Fibroblast of lung (primary cell): ENCODE measurements at regions not wholly inside any gene's neighbourhood (a gene's known extent, or its start where the extent isn't known, plus 50 kb on each side); places are given as distances from the start of the nearest gene placed in this dataset.

Experiments
- DNase-seq, 2 donors: peaks; one replicate each; pipeline versions ENCODE4 v3.0.0 to v3.0.0-alpha.2; 2010; ENCODE audit warnings: low read depth in 2 of 2
- H2AFZ ChIP-seq: 2 replicates; pipeline ENCODE4 v1.5.1; 2012; ENCODE audit warnings: low read length, control low read depth, inconsistent platforms
- H3K27ac ChIP-seq: 2 replicates; pipeline ENCODE4 v1.5.1; 2011; ENCODE audit warnings: low read length, control low read depth; ENCODE audit not compliant: insufficient read depth
- H3K27me3 ChIP-seq: 2 replicates; pipeline ENCODE4 v1.5.1; 2011; ENCODE audit warnings: mild to moderate bottlenecking, low read length; ENCODE audit not compliant: control insufficient read depth, insufficient read depth
- H3K36me3 ChIP-seq: 2 replicates; pipeline ENCODE4 v1.5.1; 2011; ENCODE audit warnings: low read length; ENCODE audit not compliant: control insufficient read depth, insufficient read depth
- H3K4me1 ChIP-seq: 2 replicates; pipeline ENCODE4 v1.5.1; 2011; ENCODE audit warnings: low read length; ENCODE audit not compliant: control insufficient read depth, insufficient read depth; ENCODE audit errors: extremely low read depth
- H3K4me2 ChIP-seq: 2 replicates; pipeline ENCODE4 v1.5.1; 2011; ENCODE audit warnings: low read length, control low read depth; ENCODE audit not compliant: insufficient read depth; ENCODE audit errors: extremely low read depth
- H3K4me3 ChIP-seq, 4 experiments: fragments of 200-600 bp in 1 of 4; sonication (generic) in 1 of 4; replicated peaks in 1 of 4; 2 replicates each; pipeline ENCODE4 v1.5.1; 2011 to 2016; ENCODE audit warnings: low read length in 4 of 4, low read depth in 3 of 4, mild to moderate bottlenecking in 3 of 4, control low read depth in 2 of 4, inconsistent platforms in 1 of 4, mixed read lengths in 1 of 4; ENCODE audit not compliant: insufficient read depth in 1 of 4; ENCODE audit errors: control extremely low read depth in 1 of 4
- H3K79me2 ChIP-seq: 2 replicates; pipeline ENCODE4 v1.5.1; 2012; ENCODE audit warnings: mild to moderate bottlenecking, low read length, inconsistent platforms; ENCODE audit not compliant: control insufficient read depth, insufficient read depth
- H3K9ac ChIP-seq: 2 replicates; pipeline ENCODE4 v1.5.1; 2011; ENCODE audit warnings: mild to moderate bottlenecking, low read length, control low read depth; ENCODE audit not compliant: insufficient read depth
- H3K9me3 ChIP-seq: 2 replicates; pipeline ENCODE4 v1.5.1; 2012; ENCODE audit warnings: low read depth, low read length; ENCODE audit not compliant: control insufficient read depth, insufficient read depth
- H4K20me1 ChIP-seq: 2 replicates; pipeline ENCODE4 v1.5.1; 2011; ENCODE audit warnings: low read length; ENCODE audit not compliant: control insufficient read depth, insufficient read depth; ENCODE audit errors: extremely low read depth
- EZH2 ChIP-seq: IDR thresholded peaks from 2 replicates; pipeline ENCODE4 v1.5.1; 2012; ENCODE audit warnings: low read length, control low read depth, mild to moderate bottlenecking; ENCODE audit errors: missing control alignments
- TF ChIP-seq, protein P1 (sequence below), 2 donors: IDR thresholded peaks in 1 of 2; conservative IDR thresholded peaks in 1 of 2; 1 replicate in 1 of 2; 2 replicates in 1 of 2; pipeline ENCODE4 v1.5.1; 2011 to 2012; ENCODE audit warnings: low read length in 2 of 2, control low read depth in 1 of 2, inconsistent platforms in 1 of 2, low read depth in 1 of 2, mild to moderate bottlenecking in 1 of 2

DNA sequence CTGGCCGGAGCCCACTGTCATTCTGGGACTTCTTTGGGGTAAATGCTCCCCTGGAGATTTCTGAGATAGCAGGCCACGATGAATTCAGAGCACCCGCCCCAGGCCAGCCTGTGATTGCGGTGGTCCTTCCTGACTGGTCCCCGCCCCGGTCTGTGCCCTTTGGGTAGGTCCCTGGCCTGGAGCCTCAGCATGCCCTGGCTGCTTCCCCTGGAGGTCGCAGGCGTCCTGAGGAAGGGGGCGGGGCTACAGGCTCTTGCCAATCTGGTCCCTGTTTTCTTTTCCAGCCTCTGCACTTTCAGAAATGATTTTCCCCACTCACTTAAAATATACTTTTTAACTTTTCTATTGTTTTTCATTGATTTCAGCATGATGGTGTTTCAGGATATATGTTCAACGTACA is 250.2 kb upstream of the ATP10A start:
- Histone ChIP-seq H3K4me3 (no peak overlapping the region), H4K20me1 (no peaks in the 10 kb centered on the region), H3K79me2 (no peaks in the 10 kb centered on the region), H3K4me1 (no peaks in the 10 kb centered on the region), H2AFZ (no peak overlapping the region), H3K4me2 (no peak overlapping the region), H3K9me3 (no peaks in the 10 kb centered on the region), H3K9ac (no peak overlapping the region), H3K27me3 (no peaks in the 10 kb centered on the region), H3K27ac (no peak overlapping the region), H3K36me3 (no peaks in the 10 kb centered on the region)
- TF ChIP-seq EZH2: no peak
- TF ChIP-seq, protein P1, sequence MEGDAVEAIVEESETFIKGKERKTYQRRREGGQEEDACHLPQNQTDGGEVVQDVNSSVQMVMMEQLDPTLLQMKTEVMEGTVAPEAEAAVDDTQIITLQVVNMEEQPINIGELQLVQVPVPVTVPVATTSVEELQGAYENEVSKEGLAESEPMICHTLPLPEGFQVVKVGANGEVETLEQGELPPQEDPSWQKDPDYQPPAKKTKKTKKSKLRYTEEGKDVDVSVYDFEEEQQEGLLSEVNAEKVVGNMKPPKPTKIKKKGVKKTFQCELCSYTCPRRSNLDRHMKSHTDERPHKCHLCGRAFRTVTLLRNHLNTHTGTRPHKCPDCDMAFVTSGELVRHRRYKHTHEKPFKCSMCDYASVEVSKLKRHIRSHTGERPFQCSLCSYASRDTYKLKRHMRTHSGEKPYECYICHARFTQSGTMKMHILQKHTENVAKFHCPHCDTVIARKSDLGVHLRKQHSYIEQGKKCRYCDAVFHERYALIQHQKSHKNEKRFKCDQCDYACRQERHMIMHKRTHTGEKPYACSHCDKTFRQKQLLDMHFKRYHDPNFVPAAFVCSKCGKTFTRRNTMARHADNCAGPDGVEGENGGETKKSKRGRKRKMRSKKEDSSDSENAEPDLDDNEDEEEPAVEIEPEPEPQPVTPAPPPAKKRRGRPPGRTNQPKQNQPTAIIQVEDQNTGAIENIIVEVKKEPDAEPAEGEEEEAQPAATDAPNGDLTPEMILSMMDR (conservative IDR thresholded peaks at IDR 0.05 in 1 of 2, IDR thresholded peaks at IDR 0.05 in 1 of 2; ENCODE audit: low read depth in 1 of 2, low read length in 2 of 2): no peak
- no peak for DNase-seq

DNA sequence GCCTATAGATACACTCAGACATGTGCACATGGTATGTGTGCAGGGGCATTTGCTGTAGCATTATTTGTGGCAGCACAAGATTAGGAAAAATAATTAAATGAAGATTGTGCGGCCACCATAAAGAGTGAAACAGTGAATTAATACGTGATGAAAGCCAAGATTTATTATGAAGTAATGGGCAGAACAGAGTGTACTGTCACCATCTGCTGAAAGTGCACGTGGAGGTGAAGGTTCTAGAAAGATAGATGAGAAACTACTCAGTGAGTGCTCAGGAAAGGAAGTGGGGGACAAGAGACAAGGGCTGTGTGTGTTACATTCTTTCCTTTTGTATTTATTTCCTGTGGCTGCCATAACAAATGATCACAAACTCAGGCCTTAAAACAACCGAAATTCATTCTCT is 246.1 kb upstream of the ATP10A start:
- Histone ChIP-seq H3K27ac (no peak overlapping the region), H3K4me1 (no peaks in the 10 kb centered on the region), H3K27me3 (no peaks in the 10 kb centered on the region), H3K4me2 (no peak overlapping the region), H4K20me1 (no peaks in the 10 kb centered on the region), H3K9me3 (no peaks in the 10 kb centered on the region), H3K36me3 (no peaks in the 10 kb centered on the region), H3K79me2 (no peaks in the 10 kb centered on the region), H2AFZ (no peak overlapping the region), H3K4me3 (no peak overlapping the region), H3K9ac (no peak overlapping the region)
- DNase-seq: no peak
- TF ChIP-seq, protein P1 (conservative IDR thresholded peaks at IDR 0.05 in 1 of 2, IDR thresholded peaks at IDR 0.05 in 1 of 2; ENCODE audit: low read depth in 1 of 2, low read length in 2 of 2): no peak
- no peak for TF ChIP-seq EZH2

GRCh38 chr15:26106556-26106955 is 243.4 kb upstream of the ATP10A start:
- Histone ChIP-seq H3K4me2 (no peak overlapping the region), H3K36me3 (no peaks in the 10 kb centered on the region), H3K4me1 (no peaks in the 10 kb centered on the region), H4K20me1 (no peaks in the 10 kb centered on the region), H3K27me3 (no peaks in the 10 kb centered on the region), H2AFZ (no peak overlapping the region), H3K9ac (no peak overlapping the region), H3K27ac (no peak overlapping the region), H3K4me3 (no peak overlapping the region), H3K9me3 (no peaks in the 10 kb centered on the region), H3K79me2 (no peaks in the 10 kb centered on the region)
- TF ChIP-seq, protein P1 (conservative IDR thresholded peaks at IDR 0.05 in 1 of 2, IDR thresholded peaks at IDR 0.05 in 1 of 2; ENCODE audit: low read depth in 1 of 2, low read length in 2 of 2): no peak
- no peak for TF ChIP-seq EZH2
- no peak for DNase-seq
